A549 (cell line): ENCODE measurements at regions not wholly inside any gene's neighbourhood (a gene's known extent, or its start where the extent isn't known, plus 50 kb on each side); places are given as distances from the start of the nearest gene placed in this dataset.

Experiments used
- ATAC-seq, 2 experiments: fragments of 200-7000 bp in 1 of 2; fragments of >200 bp in 1 of 2; cut with Nextera tagmentation in 1 of 2; cut with Tn5 transposase in 1 of 2; 3 replicates each; pipeline versions ENCODE4 v1.8.0 to v1.9.1; 2018 to 2020; ENCODE audit warnings: mild to moderate bottlenecking in 1 of 2, moderate library complexity in 1 of 2
- CTCF ChIA-PET: fragments of 300-600 bp; sonication (Branson Sonifier 250); formaldehyde crosslinking; extraction: SDS; loops from one replicate; lab custom pipeline; 2021; ENCODE audit warnings: antibody characterized with exemption, inconsistent platforms; lab: Yijun Ruan, JAX
- POLR2A ChIA-PET: fragments of 350-600 bp; formaldehyde crosslinking; extraction: SDS; loops from one replicate; lab custom pipeline; 2021; ENCODE audit warnings: antibody characterized with exemption, inconsistent platforms; lab: Yijun Ruan, JAX
- DNase-seq, 2 experiments: peaks; one replicate each; pipeline versions ENCODE4 v3.0.0 to v3.0.0-alpha.2; 2011 to 2016; ENCODE audit warnings: low read depth in 1 of 2, low spot score in 1 of 2
- FAIRE-seq: peaks from 2 replicates; lab custom pipeline; 2011; peaks lifted over from hg19 to GRCh38; lab: Jason Lieb, UNC
- H3K27ac ChIP-seq, 2 experiments: fragments of >200 bp; sonication (Bioruptor Twin); formaldehyde crosslinking; 3 replicates each; pipeline ENCODE4 v1.5.1; 2016 to 2017
- H3K4me1 ChIP-seq: fragments of >200 bp; sonication (Bioruptor Twin); formaldehyde crosslinking; 3 replicates; pipeline ENCODE4 v1.6.1; 2016
- H3K4me2 ChIP-seq: fragments of >200 bp; sonication (Bioruptor Twin); formaldehyde crosslinking; 3 replicates; pipeline ENCODE4 v1.6.1; 2016
- H3K4me3 ChIP-seq: fragments of >200 bp; sonication (Bioruptor Twin); formaldehyde crosslinking; 3 replicates; pipeline ENCODE4 v1.5.1; 2016
- H3K9me3 ChIP-seq: fragments of >200 bp; sonication (Bioruptor Twin); formaldehyde crosslinking; 3 replicates; pipeline ENCODE4 v1.6.1; 2016
- CHD2 ChIP-seq: fragments of 150-350 bp; IDR thresholded peaks from 2 replicates; pipeline ENCODE4 v1.6.1; 2014; ENCODE audit warnings: low read length; ENCODE audit not compliant: partially characterized antibody
- EHF ChIP-seq: fragments of 250-450 bp; sonication (Bioruptor Pico); IDR thresholded peaks from 2 replicates; pipeline ENCODE4 v1.5.0; 2020; ENCODE audit warnings: mild to moderate bottlenecking
- EHMT2 ChIP-seq: fragments of 200-600 bp; sonication (generic); IDR thresholded peaks from 2 replicates; pipeline ENCODE4 v1.6.1; 2016; ENCODE audit warnings: antibody characterized with exemption, low read depth, mild to moderate bottlenecking, moderate library complexity
- FOSL2 ChIP-seq, 2 experiments: fragments of 450-650 bp in 1 of 2; fragments of >200 bp in 1 of 2; sonication (Bioruptor Twin) in 1 of 2; formaldehyde crosslinking; IDR thresholded peaks; 2 replicates each; pipeline versions ENCODE4 v1.5.0 to v1.6.1; 2016 to 2020; ENCODE audit warnings: mild to moderate bottlenecking in 1 of 2, moderate library complexity in 1 of 2
- HEYL ChIP-seq: fragments of 250-450 bp; sonication (Bioruptor Pico); IDR thresholded peaks from 2 replicates; pipeline ENCODE4 v1.8.0; 2021; ENCODE audit warnings: mild to moderate bottlenecking, moderate library complexity
- KDM1A ChIP-seq: fragments of 200-600 bp; sonication (generic); IDR thresholded peaks from 2 replicates; pipeline ENCODE4 v1.6.1; 2016; ENCODE audit warnings: low read depth, mild to moderate bottlenecking
- MAFK ChIP-seq: fragments of 450-650 bp; IDR thresholded peaks from 2 replicates; pipeline ENCODE4 v1.6.1; 2014; ENCODE audit not compliant: partially characterized antibody
- MAZ ChIP-seq: fragments of 150-350 bp; IDR thresholded peaks from 2 replicates; pipeline ENCODE4 v1.6.1; 2014; ENCODE audit warnings: antibody characterized with exemption, low read depth, low read length, borderline replicate concordance
- MYC ChIP-seq: IDR thresholded peaks from 2 replicates; pipeline ENCODE4 v1.6.1; 2012; ENCODE audit warnings: mild to moderate bottlenecking, inconsistent platforms, low read length, improper control_type of control experiment, borderline replicate concordance
- NFE2L2 ChIP-seq: fragments of 150-350 bp; conservative IDR thresholded peaks from 2 replicates; pipeline ENCODE4 v1.6.1; 2014; ENCODE audit warnings: low read length
- NR3C1 ChIP-seq: fragments of >200 bp; sonication (Bioruptor Twin); formaldehyde crosslinking; IDR thresholded peaks from 3 replicates; pipeline ENCODE4 v1.6.1; 2017
- RFX5 ChIP-seq: fragments of 450-650 bp; IDR thresholded peaks from 2 replicates; pipeline ENCODE4 v1.7.1; 2014; ENCODE audit warnings: antibody characterized with exemption, mild to moderate bottlenecking, moderate library complexity
- SMC3 ChIP-seq: fragments of >200 bp; sonication (Bioruptor Twin); formaldehyde crosslinking; IDR thresholded peaks from 3 replicates; pipeline ENCODE4 v1.6.1; 2018; ENCODE audit warnings: inconsistent platforms
- TP53 ChIP-seq: fragments of 250-450 bp; sonication (Bioruptor Pico); IDR thresholded peaks from 2 replicates; pipeline ENCODE4 v1.5.0; 2021; ENCODE audit warnings: mild to moderate bottlenecking, moderate library complexity
- WGBS: methylation state at CpG from one replicate; pipeline ENCODE4 v1.1.6; 2017; ENCODE audit errors: missing lambda C conversion rate; 5-methylcytosine and 5-hydroxymethylcytosine counted together
- TF ChIP-seq, protein P1 (sequence below): fragments of 250-450 bp; sonication (Bioruptor Pico); IDR thresholded peaks from 2 replicates; pipeline ENCODE4 v1.5.0; 2021; ENCODE audit warnings: mild to moderate bottlenecking, moderate library complexity, borderline replicate concordance
- TF ChIP-seq, protein P2 (sequence below): fragments of >200 bp; sonication (Bioruptor Twin); formaldehyde crosslinking; IDR thresholded peaks from 3 replicates; pipeline ENCODE4 v1.5.1; 2016
- TF ChIP-seq, protein P3 (sequence below): fragments of 200-600 bp; sonication (generic); IDR thresholded peaks from 2 replicates; pipeline ENCODE4 v1.6.1; 2016; ENCODE audit warnings: antibody characterized with exemption, mild to moderate bottlenecking, moderate library complexity
- TF ChIP-seq, protein P4 (sequence below): IDR thresholded peaks from 2 replicates; pipeline ENCODE4 v1.6.1; 2012

DNA sequence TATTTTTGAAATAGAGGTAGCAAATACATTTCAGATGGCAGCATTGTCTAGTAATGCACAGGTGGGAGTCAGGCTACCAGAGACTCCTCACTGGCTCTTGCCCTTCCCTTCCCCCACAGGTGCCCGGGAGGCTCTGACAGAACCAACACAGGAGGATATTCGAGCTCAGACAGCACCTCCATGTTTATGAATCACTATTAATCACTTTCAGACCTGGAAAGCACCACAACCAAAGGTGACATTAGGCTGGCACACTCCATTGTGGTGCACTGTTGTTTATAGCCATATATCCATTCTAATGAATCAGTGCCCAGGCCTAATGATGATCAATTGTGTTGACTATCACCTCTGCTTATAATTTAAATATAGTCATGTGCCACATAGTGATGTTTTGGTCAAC, 107.8 kb upstream of the NAMPT start:
- DNase-seq, result no peak
- Histone ChIP-seq H3K9me3 (0 out of 3 replicates have a peak, but pooled peaks cover 7% of the 10 kb centered on the region), H3K4me3 (no peak overlapping the region)
- CTCF ChIA-PET, result interaction anchor here (1.3 to 1.5 kb wide), 2 partner anchors 210 to 216 kb away, joined by 3 to 4 read pairs; no protein-coding TSS in a partner anchor
- TF ChIP-seq EHMT2 (no peak), KDM1A (no peak)
- TF ChIP-seq, protein P1, sequence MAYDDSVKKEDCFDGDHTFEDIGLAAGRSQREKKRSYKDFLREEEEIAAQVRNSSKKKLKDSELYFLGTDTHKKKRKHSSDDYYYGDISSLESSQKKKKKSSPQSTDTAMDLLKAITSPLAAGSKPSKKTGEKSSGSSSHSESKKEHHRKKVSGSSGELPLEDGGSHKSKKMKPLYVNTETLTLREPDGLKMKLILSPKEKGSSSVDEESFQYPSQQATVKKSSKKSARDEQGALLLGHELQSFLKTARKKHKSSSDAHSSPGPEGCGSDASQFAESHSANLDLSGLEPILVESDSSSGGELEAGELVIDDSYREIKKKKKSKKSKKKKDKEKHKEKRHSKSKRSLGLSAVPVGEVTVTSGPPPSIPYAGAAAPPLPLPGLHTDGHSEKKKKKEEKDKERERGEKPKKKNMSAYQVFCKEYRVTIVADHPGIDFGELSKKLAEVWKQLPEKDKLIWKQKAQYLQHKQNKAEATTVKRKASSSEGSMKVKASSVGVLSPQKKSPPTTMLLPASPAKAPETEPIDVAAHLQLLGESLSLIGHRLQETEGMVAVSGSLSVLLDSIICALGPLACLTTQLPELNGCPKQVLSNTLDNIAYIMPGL (CRISPR knock-in tag), result no peak
- TF ChIP-seq, all 56 proteins: peak for 0
- POLR2A ChIA-PET, result no interaction called here
- no peak overlapping the region for H3K4me2 ChIP-seq
- H3K27ac ChIP-seq, result no peak overlapping the region
- FAIRE-seq (no peak), ATAC-seq (no peak)
- 23% methylated on average over 2 of the region's 2 CpGs for WGBS
- no peaks in the 10 kb centered on the region for H3K4me1 ChIP-seq

DNA sequence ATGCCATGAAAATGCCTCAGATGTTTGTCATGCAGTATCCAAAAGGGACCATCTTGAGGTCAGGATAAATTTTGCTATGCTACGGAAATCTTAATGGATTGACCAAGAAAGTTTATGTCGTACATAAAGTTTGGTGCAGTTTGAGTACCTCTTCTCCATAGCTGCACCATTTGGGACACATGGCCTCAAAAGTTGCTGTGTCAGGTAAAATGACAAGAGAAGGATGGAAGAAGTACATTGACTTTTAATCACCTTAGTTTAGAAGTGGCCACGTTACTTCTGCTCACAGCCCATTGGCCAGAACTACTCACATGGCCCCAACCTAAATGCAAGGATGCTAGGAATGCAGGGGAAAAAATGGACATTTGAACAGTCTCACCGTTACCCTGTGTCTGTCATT, 107.4 kb upstream of the NAMPT start:
- H3K4me3 ChIP-seq, result no peak overlapping the region
- 85% methylated on average over 4 of the region's 4 CpGs for WGBS
- H3K9me3 ChIP-seq, result 0 out of 3 replicates have a peak, but pooled peaks cover 7% of the 10 kb centered on the region
- FAIRE-seq, result no peak
- TF ChIP-seq, protein P1 (CRISPR knock-in tag), result no peak
- TF ChIP-seq MAFK, result peak; percentile 84
- no peak for TF ChIP-seq KDM1A
- no peak for TF ChIP-seq HEYL (CRISPR knock-in tag)
- ChIA-PET CTCF (interaction anchor here (1.3 to 1.5 kb wide), 2 partner anchors 209 to 215 kb away, joined by 3 to 4 read pairs; no protein-coding TSS in a partner anchor), POLR2A (no interaction called here)
- no peaks in the 10 kb centered on the region for H3K4me1 ChIP-seq
- no peak overlapping the region for H3K27ac ChIP-seq
- DNase-seq, result no peak
- H3K4me2 ChIP-seq, result no peak overlapping the region
- ATAC-seq, result no peak

DNA sequence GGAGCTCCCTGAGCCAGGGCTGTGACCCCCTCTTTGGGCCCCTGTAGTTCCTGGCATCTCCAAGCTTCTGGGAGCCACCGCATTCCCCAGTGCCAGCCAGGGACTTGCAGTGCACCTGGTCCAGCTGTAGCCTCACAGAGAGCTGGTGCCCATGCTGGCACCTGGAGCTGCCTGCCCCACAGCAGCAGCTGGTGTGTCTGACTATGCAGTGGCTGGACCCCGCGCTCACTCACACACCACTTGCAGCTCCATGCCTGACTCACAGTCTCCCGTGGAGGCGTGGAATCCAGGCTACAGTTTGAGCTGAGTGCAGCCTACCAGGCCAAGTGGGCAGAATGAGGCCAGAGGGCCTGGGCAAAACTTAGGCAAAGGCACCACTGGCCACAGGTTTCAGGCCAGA, 102.2 kb upstream of the NAMPT start:
- CTCF ChIA-PET, result interaction anchor here (0.8 kb wide), 1 partner anchor 211 kb away, joined by 3 read pairs; no protein-coding TSS in a partner anchor
- 88% methylated on average over 5 of the region's 5 CpGs for WGBS
- FAIRE-seq, result no peak
- H3K27ac ChIP-seq, result peak overlapping the region in 1 of 2 experiments; percentile 29; a peak in 1 of 6 replicates
- no peak for DNase-seq
- POLR2A ChIA-PET, result no interaction called here
- no peak for ATAC-seq
- H3K4me3 ChIP-seq, result no peak overlapping the region
- no peaks in the 10 kb centered on the region for H3K9me3 ChIP-seq
- no peaks in the 10 kb centered on the region for H3K4me1 ChIP-seq
- no peak overlapping the region for H3K4me2 ChIP-seq
- TF ChIP-seq FOSL2 (IDR thresholded peaks at IDR 0.05) (no peak), FOSL2 (CRISPR knock-in tag; IDR thresholded peaks at IDR 0.05) (no peak), NFE2L2 (no peak), MYC (no peak), NR3C1 (no peak), EHF (CRISPR knock-in tag) (no peak), SMC3 (no peak), TP53 (no peak), CHD2 (no peak), MAZ (no peak), RFX5 (no peak)
- TF ChIP-seq, protein P2, sequence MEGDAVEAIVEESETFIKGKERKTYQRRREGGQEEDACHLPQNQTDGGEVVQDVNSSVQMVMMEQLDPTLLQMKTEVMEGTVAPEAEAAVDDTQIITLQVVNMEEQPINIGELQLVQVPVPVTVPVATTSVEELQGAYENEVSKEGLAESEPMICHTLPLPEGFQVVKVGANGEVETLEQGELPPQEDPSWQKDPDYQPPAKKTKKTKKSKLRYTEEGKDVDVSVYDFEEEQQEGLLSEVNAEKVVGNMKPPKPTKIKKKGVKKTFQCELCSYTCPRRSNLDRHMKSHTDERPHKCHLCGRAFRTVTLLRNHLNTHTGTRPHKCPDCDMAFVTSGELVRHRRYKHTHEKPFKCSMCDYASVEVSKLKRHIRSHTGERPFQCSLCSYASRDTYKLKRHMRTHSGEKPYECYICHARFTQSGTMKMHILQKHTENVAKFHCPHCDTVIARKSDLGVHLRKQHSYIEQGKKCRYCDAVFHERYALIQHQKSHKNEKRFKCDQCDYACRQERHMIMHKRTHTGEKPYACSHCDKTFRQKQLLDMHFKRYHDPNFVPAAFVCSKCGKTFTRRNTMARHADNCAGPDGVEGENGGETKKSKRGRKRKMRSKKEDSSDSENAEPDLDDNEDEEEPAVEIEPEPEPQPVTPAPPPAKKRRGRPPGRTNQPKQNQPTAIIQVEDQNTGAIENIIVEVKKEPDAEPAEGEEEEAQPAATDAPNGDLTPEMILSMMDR, result no peak
- TF ChIP-seq, protein P3, sequence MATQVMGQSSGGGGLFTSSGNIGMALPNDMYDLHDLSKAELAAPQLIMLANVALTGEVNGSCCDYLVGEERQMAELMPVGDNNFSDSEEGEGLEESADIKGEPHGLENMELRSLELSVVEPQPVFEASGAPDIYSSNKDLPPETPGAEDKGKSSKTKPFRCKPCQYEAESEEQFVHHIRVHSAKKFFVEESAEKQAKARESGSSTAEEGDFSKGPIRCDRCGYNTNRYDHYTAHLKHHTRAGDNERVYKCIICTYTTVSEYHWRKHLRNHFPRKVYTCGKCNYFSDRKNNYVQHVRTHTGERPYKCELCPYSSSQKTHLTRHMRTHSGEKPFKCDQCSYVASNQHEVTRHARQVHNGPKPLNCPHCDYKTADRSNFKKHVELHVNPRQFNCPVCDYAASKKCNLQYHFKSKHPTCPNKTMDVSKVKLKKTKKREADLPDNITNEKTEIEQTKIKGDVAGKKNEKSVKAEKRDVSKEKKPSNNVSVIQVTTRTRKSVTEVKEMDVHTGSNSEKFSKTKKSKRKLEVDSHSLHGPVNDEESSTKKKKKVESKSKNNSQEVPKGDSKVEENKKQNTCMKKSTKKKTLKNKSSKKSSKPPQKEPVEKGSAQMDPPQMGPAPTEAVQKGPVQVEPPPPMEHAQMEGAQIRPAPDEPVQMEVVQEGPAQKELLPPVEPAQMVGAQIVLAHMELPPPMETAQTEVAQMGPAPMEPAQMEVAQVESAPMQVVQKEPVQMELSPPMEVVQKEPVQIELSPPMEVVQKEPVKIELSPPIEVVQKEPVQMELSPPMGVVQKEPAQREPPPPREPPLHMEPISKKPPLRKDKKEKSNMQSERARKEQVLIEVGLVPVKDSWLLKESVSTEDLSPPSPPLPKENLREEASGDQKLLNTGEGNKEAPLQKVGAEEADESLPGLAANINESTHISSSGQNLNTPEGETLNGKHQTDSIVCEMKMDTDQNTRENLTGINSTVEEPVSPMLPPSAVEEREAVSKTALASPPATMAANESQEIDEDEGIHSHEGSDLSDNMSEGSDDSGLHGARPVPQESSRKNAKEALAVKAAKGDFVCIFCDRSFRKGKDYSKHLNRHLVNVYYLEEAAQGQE, result no peak
- TF ChIP-seq, protein P4, sequence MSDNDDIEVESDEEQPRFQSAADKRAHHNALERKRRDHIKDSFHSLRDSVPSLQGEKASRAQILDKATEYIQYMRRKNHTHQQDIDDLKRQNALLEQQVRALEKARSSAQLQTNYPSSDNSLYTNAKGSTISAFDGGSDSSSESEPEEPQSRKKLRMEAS, result no peak
- TF ChIP-seq, protein P1 (CRISPR knock-in tag), result no peak
